Natural killer cell (primary cell): ENCODE measurements at regions not wholly inside any gene's neighbourhood (a gene's known extent, or its start where the extent isn't known, plus 50 kb on each side); places are given as distances from the start of the nearest gene placed in this dataset.

Experiments used
- ATAC-seq, 3 donors: fragments of 150-1000 bp in 2 of 3; fragments of 200-7000 bp in 1 of 3; cut with Tn5 transposase; 1 replicate in 1 of 3; 2 replicates in 2 of 3; pipeline ENCODE4 v1.10.0; 2021; ENCODE audit warnings: mild to moderate bottlenecking in 2 of 3, moderate library complexity in 2 of 3
- DNase-seq, 2 donors: peaks; one replicate each; pipeline versions ENCODE4 v3.0.0 to v3.0.0-alpha.2; 2013 to 2021; ENCODE audit warnings: mixed read lengths in 1 of 2
- H3K27ac ChIP-seq: one replicate; pipeline ENCODE4 v1.5.1; 2013; ENCODE audit warnings: mild to moderate bottlenecking, low read length
- H3K27me3 ChIP-seq: one replicate; pipeline ENCODE4 v1.6.1; 2013; ENCODE audit warnings: low read length; ENCODE audit not compliant: control insufficient read depth, insufficient read depth
- H3K36me3 ChIP-seq: one replicate; pipeline ENCODE4 v1.6.1; 2013; ENCODE audit warnings: low read length; ENCODE audit not compliant: control insufficient read depth, insufficient read depth
- H3K4me1 ChIP-seq: one replicate; pipeline ENCODE4 v1.6.1; 2013; ENCODE audit warnings: low read length; ENCODE audit not compliant: control insufficient read depth, insufficient read depth
- H3K4me3 ChIP-seq: one replicate; pipeline ENCODE4 v1.5.1; 2013; ENCODE audit warnings: low read length
- H3K9me3 ChIP-seq: one replicate; pipeline ENCODE4 v1.6.1; 2013; ENCODE audit warnings: low read length; ENCODE audit not compliant: control insufficient read depth, insufficient read depth
- H3K27ac Mint-ChIP-seq, 2 donors: one replicate each; pipeline ENCODE4 v1.8.0; 2022; ENCODE audit warnings: mild to moderate bottlenecking in 2 of 2, mixed read lengths in 2 of 2, moderate library complexity in 1 of 2
- H3K27me3 Mint-ChIP-seq, 2 donors: one replicate each; pipeline ENCODE4 v1.8.0; 2022; ENCODE audit warnings: low read depth in 2 of 2, mixed read lengths in 2 of 2
- H3K36me3 Mint-ChIP-seq: one replicate; pipeline ENCODE4 v1.8.0; 2022; ENCODE audit warnings: mixed read lengths
- H3K4me1 Mint-ChIP-seq, 2 donors: one replicate each; pipeline ENCODE4 v1.8.0; 2022; ENCODE audit warnings: mixed read lengths in 2 of 2
- H3K4me3 Mint-ChIP-seq: one replicate; pipeline ENCODE4 v1.8.0; 2022; ENCODE audit warnings: mild to moderate bottlenecking, moderate library complexity, mixed read lengths
- H3K9me3 Mint-ChIP-seq, 2 donors: one replicate each; pipeline ENCODE4 v1.8.0; 2022; ENCODE audit warnings: mixed read lengths in 2 of 2
- CTCF ChIP-seq: fragments of 200-600 bp; IDR thresholded peaks from one replicate; pipeline ENCODE4 v1.8.0; 2022; ENCODE audit warnings: antibody characterized with exemption
- WGBS: methylation state at CpG from one replicate; pipeline ENCODE4 v1.1.7; 2013; ENCODE audit warnings: missing lambda C conversion rate; ENCODE audit not compliant: insufficient coverage; 5-methylcytosine and 5-hydroxymethylcytosine counted together
- intact Hi-C: fragments of 100-400 bp; cut with micrococcal nuclease; formaldehyde crosslinking; loops from one replicate; pipeline ENCODE4 v1.14.2; 2022

- Mint-ChIP-seq H3K27ac (no peak overlapping the region), H3K4me1 (no peaks in the 10 kb centered on the region), H3K9me3 (no peaks in the 10 kb centered on the region), H3K27me3 (peaks cover 6 to 21% of the 10 kb centered on the region in 2 donors), H3K4me3 (no peak overlapping the region), H3K36me3 (no peaks in the 10 kb centered on the region)
- no peak for TF ChIP-seq CTCF
- DNase-seq, result no peak
- no peaks in the 10 kb centered on the region for H3K27me3 ChIP-seq
- no peak overlapping the region for H3K27ac ChIP-seq
- WGBS, result 89% methylated on average over 6 of the region's 7 CpGs
- no peaks in the 10 kb centered on the region for H3K9me3 ChIP-seq
- no peaks in the 10 kb centered on the region for H3K4me1 ChIP-seq
- no peak for ATAC-seq
- intact Hi-C loops, result no loop called here
- H3K36me3 ChIP-seq, result no peaks in the 10 kb centered on the region
- no peak overlapping the region for H3K4me3 ChIP-seq
Measured at GRCh38 chr5:159509002-159509660, 178.8 kb upstream of the IL12B start.

GRCh38 chr5:159510282-159510681 is 180.0 kb upstream of the IL12B start:
- H3K36me3 ChIP-seq, result no peaks in the 10 kb centered on the region
- intact Hi-C loops, result no loop called here
- Mint-ChIP-seq H3K27me3 (peaks cover 14 to 26% of the 10 kb centered on the region in 2 donors), H3K27ac (no peak overlapping the region), H3K36me3 (no peaks in the 10 kb centered on the region), H3K9me3 (no peaks in the 10 kb centered on the region), H3K4me1 (peaks cover 1% of the 10 kb centered on the region in 2 donors), H3K4me3 (no peak overlapping the region)
- 83% methylated on average over 3 of the region's 3 CpGs for WGBS
- H3K9me3 ChIP-seq, result no peaks in the 10 kb centered on the region
- no peak overlapping the region for H3K27ac ChIP-seq
- H3K4me1 ChIP-seq, result no peaks in the 10 kb centered on the region
- ATAC-seq (no peak), DNase-seq (no peak)
- no peak for TF ChIP-seq CTCF
- H3K27me3 ChIP-seq, result no peaks in the 10 kb centered on the region
- no peak overlapping the region for H3K4me3 ChIP-seq

GRCh38 chr5:159511570-159511969 is 181.3 kb upstream of the IL12B start:
- H3K27ac ChIP-seq, result no peak overlapping the region
- Mint-ChIP-seq H3K27ac (no peak overlapping the region), H3K9me3 (no peaks in the 10 kb centered on the region), H3K4me1 (peaks cover 6 to 7% of the 10 kb centered on the region in 2 donors), H3K4me3 (no peak overlapping the region), H3K27me3 (peaks cover 15 to 26% of the 10 kb centered on the region in 2 donors), H3K36me3 (no peaks in the 10 kb centered on the region)
- no peak for TF ChIP-seq CTCF
- H3K36me3 ChIP-seq, result no peaks in the 10 kb centered on the region
- H3K4me3 ChIP-seq, result no peak overlapping the region
- 100% methylated on average over 2 of the region's 2 CpGs for WGBS
- ATAC-seq, result no peak
- no peaks in the 10 kb centered on the region for H3K4me1 ChIP-seq
- DNase-seq, result no peak
- no peaks in the 10 kb centered on the region for H3K9me3 ChIP-seq
- H3K27me3 ChIP-seq, result no peaks in the 10 kb centered on the region
- intact Hi-C loops, result no loop called here

- peaks cover 6 to 7% of the 10 kb centered on the region in 2 donors for H3K4me1 Mint-ChIP-seq
- Histone ChIP-seq H3K4me3 (no peak overlapping the region), H3K27ac (no peak overlapping the region), H3K36me3 (no peaks in the 10 kb centered on the region), H3K9me3 (no peaks in the 10 kb centered on the region), H3K27me3 (no peaks in the 10 kb centered on the region), H3K4me1 (no peaks in the 10 kb centered on the region)
- no peaks in the 10 kb centered on the region for H3K9me3 Mint-ChIP-seq
- peaks cover 15 to 22% of the 10 kb centered on the region in 2 donors for H3K27me3 Mint-ChIP-seq
- no peak for ATAC-seq
- intact Hi-C loops, result no loop called here
- WGBS, result 96% methylated on average over 3 of the region's 3 CpGs
- no peak for TF ChIP-seq CTCF
- no peak overlapping the region for H3K4me3 Mint-ChIP-seq
- DNase-seq, result no peak
- H3K27ac Mint-ChIP-seq, result no peak overlapping the region
- H3K36me3 Mint-ChIP-seq, result no peaks in the 10 kb centered on the region
Measured at GRCh38 chr5:159512064-159512463, 181.8 kb upstream of the IL12B start.
